ENCODE measurements at regions not wholly inside any gene's neighbourhood (a gene's known extent, or its start where the extent isn't known, plus 50 kb on each side); places are given as distances from the start of the nearest gene placed in this dataset.

DNA sequence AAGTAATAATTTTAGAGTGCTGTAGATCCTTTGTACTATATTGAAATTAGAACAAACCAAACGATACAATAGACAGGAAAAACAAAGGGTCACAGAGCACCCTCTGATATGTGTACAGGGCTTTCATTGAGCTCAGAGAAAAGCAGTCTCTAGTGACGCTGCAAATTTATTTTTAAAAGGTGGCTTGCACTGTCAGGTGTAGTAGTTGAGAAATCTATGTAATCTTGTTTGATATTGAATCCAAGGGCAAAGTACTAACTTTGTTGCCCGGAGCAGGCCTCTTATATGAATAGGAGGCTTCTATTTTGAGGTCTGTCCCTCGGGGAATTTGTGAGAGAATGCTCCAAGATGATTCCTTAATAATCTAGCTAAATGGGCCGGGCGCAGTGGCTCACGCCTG is 1755.5 kb downstream of the PCDH7 start:
- no peak for DNase-seq (ENCODE audit: low spot score)
- no peaks in the 10 kb centered on the region for H3K9me3 ChIP-seq (ENCODE audit: low read depth, low read length, poor library complexity, severe bottlenecking)
- no peak overlapping the region for H3K4me3 ChIP-seq (ENCODE audit: low read depth, low read length, poor library complexity, severe bottlenecking)
- no peak overlapping the region for H3K27ac ChIP-seq (ENCODE audit: low read depth, low read length, poor library complexity, severe bottlenecking)
- ChIA-PET CTCF (no interaction called here), POLR2A (ENCODE audit: low non-redundant PET) (no interaction called here)
- no peak for TF ChIP-seq EZH2 (IDR thresholded peaks at IDR 0.05; ENCODE audit: borderline replicate concordance, low read depth, low read length, poor library complexity, severe bottlenecking)
- no peak for TF ChIP-seq CTCF (conservative IDR thresholded peaks at IDR 0.05; ENCODE audit: low read depth, low read length)
- intact Hi-C loops (cut with micrococcal nuclease; ENCODE audit: unreplicated experiment) = no loop called here
- no TSS peak for BruUV-seq (replicated peaks)
- no peaks in the 10 kb centered on the region for H3K27me3 ChIP-seq (replicated peaks; ENCODE audit: insufficient read depth, low read depth, low read length, poor library complexity)
- H3K4me1 ChIP-seq (ENCODE audit: insufficient read depth, low read length, poor library complexity, severe bottlenecking) = peaks cover 4% of the 10 kb centered on the region
- no peaks in the 10 kb centered on the region for H3K36me3 ChIP-seq (ENCODE audit: insufficient read depth, low read length, poor library complexity, severe bottlenecking)

DNA sequence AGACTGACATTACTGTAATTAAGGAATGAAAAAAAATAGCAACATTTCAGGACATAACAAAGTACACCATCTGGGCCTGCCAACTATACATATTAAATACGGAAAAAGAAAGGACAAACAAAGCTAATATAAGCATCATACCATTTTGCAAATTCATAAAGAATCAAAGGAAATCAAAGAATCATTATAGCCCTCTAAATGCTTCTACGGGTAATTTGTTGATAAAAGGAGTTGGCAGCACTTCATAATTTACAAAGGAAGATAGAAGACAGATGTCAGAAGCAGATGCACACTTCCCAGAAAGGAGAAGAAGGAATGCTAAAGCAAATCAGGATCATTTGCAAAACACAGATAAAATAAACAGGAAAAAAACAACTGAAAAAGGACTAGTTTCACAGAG is 1757.3 kb downstream of the PCDH7 start:
- POLR2A ChIA-PET (ENCODE audit: low non-redundant PET) = no interaction called here
- no TSS peak for BruUV-seq (replicated peaks)
- intact Hi-C loops (cut with micrococcal nuclease; ENCODE audit: unreplicated experiment) = no loop called here

GRCh38 chr4:32485956-32486355 is 1765.8 kb downstream of the PCDH7 start:
- Histone ChIP-seq H3K4me1 (ENCODE audit: insufficient read depth, low read length, poor library complexity, severe bottlenecking) (peaks cover 4% of the 10 kb centered on the region), H3K4me3 (ENCODE audit: low read depth, low read length, poor library complexity, severe bottlenecking) (no peak overlapping the region), H3K36me3 (ENCODE audit: insufficient read depth, low read length, poor library complexity, severe bottlenecking) (no peaks in the 10 kb centered on the region), H3K9me3 (ENCODE audit: low read depth, low read length, poor library complexity, severe bottlenecking) (no peaks in the 10 kb centered on the region), H3K27ac (ENCODE audit: low read depth, low read length, poor library complexity, severe bottlenecking) (no peak overlapping the region), H3K27me3 (replicated peaks; ENCODE audit: insufficient read depth, low read depth, low read length, poor library complexity) (no peaks in the 10 kb centered on the region)
- peak; percentile 81 for DNase-seq (ENCODE audit: low spot score)
- no peak for TF ChIP-seq EZH2 (IDR thresholded peaks at IDR 0.05; ENCODE audit: borderline replicate concordance, low read depth, low read length, poor library complexity, severe bottlenecking)
- no peak for TF ChIP-seq CTCF (conservative IDR thresholded peaks at IDR 0.05; ENCODE audit: low read depth, low read length)
- BruUV-seq (replicated peaks) = no TSS peak
- intact Hi-C loops (cut with micrococcal nuclease; ENCODE audit: unreplicated experiment) = no loop called here
- ChIA-PET POLR2A (ENCODE audit: low non-redundant PET) (no interaction called here), CTCF (interaction anchor here (0.6 kb wide), 1 partner anchor 134 kb away, joined by 3 read pairs; no protein-coding TSS in a partner anchor)

More for the DNA sequence above, 1757.3 kb downstream of the PCDH7 start:
- TF ChIP-seq CTCF (conservative IDR thresholded peaks at IDR 0.05; ENCODE audit: low read depth, low read length) = no peak
- no peak for TF ChIP-seq EZH2 (IDR thresholded peaks at IDR 0.05; ENCODE audit: borderline replicate concordance, low read depth, low read length, poor library complexity, severe bottlenecking)
- Histone ChIP-seq H3K9me3 (ENCODE audit: low read depth, low read length, poor library complexity, severe bottlenecking) (no peaks in the 10 kb centered on the region), H3K27ac (ENCODE audit: low read depth, low read length, poor library complexity, severe bottlenecking) (no peak overlapping the region), H3K4me1 (ENCODE audit: insufficient read depth, low read length, poor library complexity, severe bottlenecking) (peaks cover 4% of the 10 kb centered on the region), H3K27me3 (replicated peaks; ENCODE audit: insufficient read depth, low read depth, low read length, poor library complexity) (no peaks in the 10 kb centered on the region), H3K4me3 (ENCODE audit: low read depth, low read length, poor library complexity, severe bottlenecking) (no peak overlapping the region), H3K36me3 (ENCODE audit: insufficient read depth, low read length, poor library complexity, severe bottlenecking) (no peaks in the 10 kb centered on the region)
- DNase-seq (ENCODE audit: low spot score) = no peak
- CTCF ChIA-PET = no interaction called here
